ENCODE measurements at regions not wholly inside any gene's neighbourhood (a gene's known extent, or its start where the extent isn't known, plus 50 kb on each side); places are given as distances from the start of the nearest gene placed in this dataset.
A peak's percentile ranks its signal among the peaks of the same experiment; 100 is the strongest.

- intact Hi-C loops (cut with DNase I), result no loop called here
- Histone ChIP-seq H3K27ac (no peak overlapping the region), H3K4me3 (no peak overlapping the region), H3K36me3 (no peaks in the 10 kb centered on the region), H3K4me1 (no peaks in the 10 kb centered on the region), H3K9me3 (no peaks in the 10 kb centered on the region), H3K27me3 (no peaks in the 10 kb centered on the region)
- WGBS, 2 donors, result 74 to 82% methylated on average over 12 to 13 of the region's 14 CpGs
- TF ChIP-seq CTCF (IDR thresholded peaks at IDR 0.05) (no peak), POLR2A (IDR thresholded peaks at IDR 0.05) (no peak)
- no peak for DNase-seq
These were observed 521.8 kb upstream of the CNTN3 start for GRCh38 chr3:75136100-75136897.

GRCh38 chr3:75138345-75138744 lies 523.9 kb upstream of the CNTN3 start:
- intact Hi-C loops (cut with DNase I), result no loop called here
- Histone ChIP-seq H3K4me1 (no peaks in the 10 kb centered on the region), H3K27ac (no peak overlapping the region), H3K4me3 (no peak overlapping the region), H3K27me3 (no peaks in the 10 kb centered on the region), H3K36me3 (no peaks in the 10 kb centered on the region), H3K9me3 (no peaks in the 10 kb centered on the region)
- no peak for TF ChIP-seq CTCF (IDR thresholded peaks at IDR 0.05)
- TF ChIP-seq POLR2A (IDR thresholded peaks at IDR 0.05), result no peak
- DNase-seq, result no peak
- 82 to 88% methylated on average over 7 of the region's 7 CpGs for WGBS, 2 donors

- intact Hi-C loops (cut with DNase I), result no loop called here
- H3K27me3 ChIP-seq, result no peaks in the 10 kb centered on the region
- DNase-seq, result no peak
- H3K27ac ChIP-seq, result no peak overlapping the region
- no peaks in the 10 kb centered on the region for H3K36me3 ChIP-seq
- no peaks in the 10 kb centered on the region for H3K4me1 ChIP-seq
- H3K4me3 ChIP-seq, result no peak overlapping the region
- 75 to 83% methylated on average over 5 to 8 of the region's 8 CpGs for WGBS, 2 donors
- TF ChIP-seq POLR2A (IDR thresholded peaks at IDR 0.05), result no peak
- no peak for TF ChIP-seq CTCF (IDR thresholded peaks at IDR 0.05)
- H3K9me3 ChIP-seq, result no peaks in the 10 kb centered on the region
These were observed 523.1 kb upstream of the FRG2C start for GRCh38 chr3:75140904-75141615.

- TF ChIP-seq CTCF (IDR thresholded peaks at IDR 0.05) (no peak), POLR2A (IDR thresholded peaks at IDR 0.05) (no peak)
- H3K4me1 ChIP-seq, result no peaks in the 10 kb centered on the region
- no peak for DNase-seq
- H3K36me3 ChIP-seq, result no peaks in the 10 kb centered on the region
- intact Hi-C loops (cut with DNase I), result no loop called here
- 86 to 93% methylated on average over 3 of the region's 3 CpGs for WGBS, 2 donors
- H3K27me3 ChIP-seq, result no peaks in the 10 kb centered on the region
- no peaks in the 10 kb centered on the region for H3K9me3 ChIP-seq
- no peak overlapping the region for H3K4me3 ChIP-seq
- H3K27ac ChIP-seq, result no peak overlapping the region
These were observed 519.7 kb upstream of the FRG2C start for GRCh38 chr3:75144406-75144805.

GRCh38 chr3:75171630-75172230 lies 492.4 kb upstream of the FRG2C start:
- Histone ChIP-seq H3K9me3 (no peaks in the 10 kb centered on the region), H3K27me3 (peaks cover 0 to 5% (median 0%) of the 10 kb centered on the region in 4 donors), H3K4me3 (no peak overlapping the region), H3K27ac (no peak overlapping the region), H3K4me1 (no peaks in the 10 kb centered on the region), H3K36me3 (no peaks in the 10 kb centered on the region)
- peak in 2 of 6 experiments; percentile 6 to 38 for TF ChIP-seq CTCF (IDR thresholded peaks at IDR 0.05)
- TF ChIP-seq POLR2A (IDR thresholded peaks at IDR 0.05), result no peak
- 16 to 21% methylated on average over 2 of the region's 2 CpGs for WGBS, 2 donors
- intact Hi-C loops (cut with DNase I), result no loop called here
- no peak for DNase-seq

All from esophagus squamous epithelium (tissue), 5 donors.